ENCODE measurements at regions not wholly inside any gene's neighbourhood (a gene's known extent, or its start where the extent isn't known, plus 50 kb on each side); places are given as distances from the start of the nearest gene placed in this dataset.
"Not testable (repeated sequence)": the region's sequence is repeated elsewhere in the genome, so short reads cannot be mapped to it uniquely, and the experiment has no call there.

DNA sequence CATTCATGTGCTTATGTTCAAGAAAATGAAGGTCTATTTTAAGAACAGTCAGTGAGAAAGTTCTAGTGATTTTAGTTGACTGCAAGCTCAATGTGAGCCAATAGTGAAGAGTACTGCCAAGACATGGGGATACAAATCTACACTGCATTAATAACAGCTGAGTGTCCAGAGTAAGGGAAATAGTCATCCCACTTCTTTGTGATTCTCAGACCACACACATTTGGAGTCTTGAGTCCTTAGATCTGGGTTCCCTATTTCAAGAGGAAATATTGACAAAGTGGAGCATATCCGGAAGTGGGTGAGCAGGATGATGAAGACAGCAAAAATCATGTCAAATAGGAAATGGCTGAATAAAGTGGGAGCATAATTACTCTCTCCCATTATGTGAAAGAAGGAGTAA is 171.1 kb downstream of the LARP7 start:
- no peak overlapping the region for H3K27ac ChIP-seq
- H3K9me3 ChIP-seq (replicated peaks) = no peaks in the 10 kb centered on the region
- H3K27me3 ChIP-seq = no peaks in the 10 kb centered on the region
- H3K4me3 ChIP-seq = no peak overlapping the region
- no peaks in the 10 kb centered on the region for H3K4me1 ChIP-seq
- H3K36me3 ChIP-seq = no peaks in the 10 kb centered on the region
- no peak for DNase-seq

DNA sequence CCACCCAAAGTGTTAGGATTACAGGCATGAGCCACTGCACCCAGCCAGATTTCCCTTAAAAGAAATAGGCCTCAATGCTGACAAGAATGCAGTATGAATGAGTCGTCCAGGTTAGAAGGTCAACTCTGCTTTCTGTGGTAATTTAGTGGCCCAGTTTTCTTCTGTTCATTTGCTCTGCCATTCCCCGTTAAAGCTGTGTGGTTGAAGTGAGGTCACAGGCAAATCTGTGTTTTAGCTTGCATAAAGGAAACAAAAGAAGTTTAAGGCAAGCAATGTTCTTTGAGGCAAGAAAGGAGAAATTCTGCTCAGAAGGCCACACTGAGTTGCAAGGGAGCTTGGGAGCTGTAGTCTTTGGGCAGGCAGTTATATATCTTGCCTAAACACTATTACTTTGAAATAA is 176.8 kb downstream of the LARP7 start:
- peak overlapping the region; percentile 4; the same call in 1 of the 2 replicates for H3K27ac ChIP-seq
- DNase-seq = peak in 1 of 2 experiments; percentile 43

GRCh38 chr4:112817933-112818593 is 181.1 kb downstream of the LARP7 start:
- Histone ChIP-seq H3K4me1 (peaks cover 27% of the 10 kb centered on the region), H3K4me3 (peak overlapping the region; percentile 65), H3K27me3 (no peaks in the 10 kb centered on the region), H3K36me3 (no peaks in the 10 kb centered on the region), H3K27ac (peak overlapping the region; percentile 88), H3K9me3 (replicated peaks) (no peaks in the 10 kb centered on the region)
- DNase-seq = peak; percentile 94 to 96

More for the DNA sequence above, 176.8 kb downstream of the LARP7 start:
- Histone ChIP-seq H3K4me3 (no peak overlapping the region), H3K36me3 (no peaks in the 10 kb centered on the region), H3K9me3 (replicated peaks) (no peaks in the 10 kb centered on the region), H3K27me3 (no peaks in the 10 kb centered on the region), H3K4me1 (peaks cover 4% of the 10 kb centered on the region; the same call in 1 of the 2 replicates)

DNA sequence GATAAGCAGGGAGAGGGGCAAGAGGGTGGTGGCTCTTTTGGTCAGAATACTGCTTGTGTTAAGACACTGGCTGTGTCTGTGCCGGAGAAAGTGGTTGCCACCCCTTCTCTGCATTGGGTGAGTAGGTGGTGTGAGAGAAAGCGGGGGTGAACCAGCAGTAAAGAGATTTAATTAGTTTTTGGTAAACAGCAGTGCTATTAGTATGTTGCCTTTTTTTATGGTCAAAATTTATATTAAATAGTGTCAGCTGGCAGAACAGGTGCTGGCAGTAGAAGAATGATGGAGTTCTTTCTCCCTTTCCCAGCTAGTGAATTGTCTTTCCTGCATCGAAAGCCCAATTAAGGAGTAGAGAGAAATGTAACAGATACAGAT is 181.6 kb downstream of the LARP7 start:
- Histone ChIP-seq H3K27ac (peak overlapping the region; percentile 88), H3K27me3 (no peaks in the 10 kb centered on the region), H3K9me3 (replicated peaks) (no peaks in the 10 kb centered on the region), H3K36me3 (no peaks in the 10 kb centered on the region), H3K4me3 (peak overlapping the region; percentile 65), H3K4me1 (peaks cover 29% of the 10 kb centered on the region)
- peak; percentile 66 to 75 for DNase-seq

DNA sequence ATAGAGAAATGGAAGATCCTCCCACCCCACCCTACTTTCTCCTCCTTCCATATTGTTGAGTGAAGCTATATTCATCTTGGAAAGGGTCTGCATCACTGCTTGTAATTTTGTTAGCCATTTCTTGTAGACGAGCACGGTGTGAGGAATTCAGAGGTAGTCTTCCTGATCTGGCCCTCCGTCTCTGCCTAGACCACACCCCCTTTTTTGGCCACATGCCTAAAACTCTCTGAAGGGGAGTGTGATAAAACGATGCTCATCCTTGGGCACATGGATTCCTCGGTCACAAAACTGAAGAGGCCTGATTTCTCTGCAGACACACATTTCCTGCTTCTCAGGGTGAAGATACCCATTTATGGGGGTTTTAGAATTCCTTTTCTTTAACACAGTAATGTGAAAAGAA is 182.8 kb downstream of the LARP7 start:
- H3K36me3 ChIP-seq = peaks cover 1% of the 10 kb centered on the region; the same call in 1 of the 2 replicates
- no peaks in the 10 kb centered on the region for H3K9me3 ChIP-seq (replicated peaks)
- H3K27me3 ChIP-seq = no peaks in the 10 kb centered on the region
- H3K27ac ChIP-seq = peak overlapping the region; percentile 88
- H3K4me3 ChIP-seq = peak overlapping the region; percentile 65
- H3K4me1 ChIP-seq = peaks cover 35% of the 10 kb centered on the region
- DNase-seq = peak; percentile 65 to 72

DNA sequence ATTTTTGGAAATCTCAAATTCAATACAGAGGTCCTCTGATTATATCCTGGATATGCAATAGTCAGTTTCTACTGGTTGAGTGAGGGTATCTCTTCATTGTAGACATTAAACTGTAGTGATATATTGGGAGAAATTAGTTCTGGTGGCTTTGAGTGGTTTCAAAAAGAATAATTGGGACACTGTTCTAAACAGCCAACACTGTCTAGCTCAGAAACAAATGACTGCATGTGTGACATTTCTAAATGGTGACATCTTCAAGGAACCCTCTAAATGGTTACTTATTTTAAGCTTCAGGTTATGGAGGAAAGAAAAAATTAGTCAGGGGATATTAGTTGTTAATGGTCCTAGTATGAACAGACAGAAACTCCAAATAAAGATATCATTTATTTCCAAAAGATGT is 186.2 kb downstream of the LARP7 start:
- Histone ChIP-seq H3K27me3 (no peaks in the 10 kb centered on the region), H3K9me3 (replicated peaks) (no peaks in the 10 kb centered on the region; the same call in 1 of the 2 replicates), H3K4me3 (0 out of 2 replicates have a peak overlapping the region, but pooled peaks have one; percentile 5), H3K4me1 (peaks cover 35% of the 10 kb centered on the region), H3K27ac (peak overlapping the region; percentile 99), H3K36me3 (peaks cover 29% of the 10 kb centered on the region; the same call in 1 of the 2 replicates)
- peak; percentile 39 to 92 for DNase-seq

DNA sequence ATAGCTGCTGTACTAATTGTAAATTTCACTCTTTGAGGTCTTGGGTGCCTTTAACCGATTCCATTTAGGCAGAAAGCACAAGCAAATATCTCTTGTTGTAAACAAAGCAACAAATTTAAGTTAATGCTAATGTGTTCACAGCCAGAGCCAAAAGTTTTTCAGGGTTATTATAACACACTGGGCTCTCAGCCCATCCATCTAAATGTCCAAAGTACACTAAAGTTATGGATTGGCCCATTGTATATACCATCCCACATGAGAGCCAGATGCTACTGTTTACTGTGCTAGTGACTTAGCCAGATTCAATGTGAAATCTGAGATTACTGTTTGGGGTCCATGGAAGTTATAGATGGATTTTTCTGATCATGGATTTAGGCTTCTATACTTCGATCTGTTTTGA is 186.7 kb downstream of the LARP7 start:
- 0 out of 2 replicates have a peak overlapping the region, but pooled peaks have one; percentile 5 for H3K4me3 ChIP-seq
- peaks cover 29% of the 10 kb centered on the region; the same call in 1 of the 2 replicates for H3K36me3 ChIP-seq
- peak; percentile 51 to 84 for DNase-seq
- H3K4me1 ChIP-seq = peaks cover 35% of the 10 kb centered on the region
- no peaks in the 10 kb centered on the region for H3K27me3 ChIP-seq
- peak overlapping the region; percentile 99 for H3K27ac ChIP-seq
- no peaks in the 10 kb centered on the region; the same call in 1 of the 2 replicates for H3K9me3 ChIP-seq (replicated peaks)

DNA sequence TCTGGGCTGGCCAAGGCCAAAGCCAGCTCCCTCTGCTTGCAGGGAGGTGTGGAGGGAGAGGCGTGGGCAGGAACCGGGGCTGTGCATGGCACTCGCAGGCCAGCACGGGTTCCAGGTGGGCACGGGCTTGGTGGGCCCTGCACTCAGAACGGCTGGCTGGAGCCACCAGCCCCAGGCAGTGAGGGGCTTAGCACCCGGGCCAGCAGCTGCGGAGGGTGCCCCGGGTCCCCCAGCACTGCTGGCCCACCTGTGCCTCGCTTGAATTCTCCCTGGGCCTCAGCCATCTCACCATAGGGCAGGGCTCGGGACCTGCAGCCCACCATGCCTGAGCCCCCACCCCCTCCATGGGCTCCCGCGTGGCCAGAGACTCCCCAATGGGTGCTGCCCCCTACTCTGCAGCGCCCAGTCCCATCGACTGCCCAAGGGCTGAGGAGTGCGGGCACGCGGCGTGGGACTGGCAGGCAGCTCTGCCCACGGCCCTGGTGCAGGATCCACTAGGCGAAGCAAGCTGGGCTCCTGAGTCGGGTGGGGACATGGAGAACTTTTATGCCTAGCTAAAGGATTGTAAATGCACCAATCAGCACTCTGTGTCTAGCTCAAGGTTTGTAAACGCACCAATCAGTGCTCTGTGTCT is 193.9 kb downstream of the LARP7 start:
- no peak overlapping the region for H3K4me3 ChIP-seq
- peaks cover 27% of the 10 kb centered on the region for H3K9me3 ChIP-seq (replicated peaks)
- peaks cover 46% of the 10 kb centered on the region for H3K36me3 ChIP-seq
- no peaks in the 10 kb centered on the region; the same call in 1 of the 2 replicates for H3K4me1 ChIP-seq
- no peak for DNase-seq
- H3K27me3 ChIP-seq = no peaks in the 10 kb centered on the region
- H3K27ac ChIP-seq = no peak overlapping the region

DNA sequence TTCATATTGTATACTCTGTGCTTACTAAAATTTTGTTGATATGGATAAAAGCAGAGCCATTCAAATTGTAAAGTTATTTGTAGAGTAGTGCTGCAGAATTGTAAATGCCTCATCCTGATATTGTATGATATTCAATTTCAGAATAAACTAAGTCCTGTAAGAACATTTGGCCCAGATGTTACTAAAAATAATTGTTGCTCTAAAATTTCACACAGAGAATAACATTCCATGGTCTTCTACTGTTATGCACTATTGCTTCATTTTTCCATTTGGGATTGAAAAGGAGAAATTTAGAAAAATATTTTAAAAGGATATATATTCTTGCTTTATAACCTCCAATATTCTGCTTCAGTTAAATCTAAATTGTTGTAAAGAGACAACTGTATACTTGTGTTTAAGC is 195.6 kb downstream of the LARP7 start:
- no peak overlapping the region for H3K4me3 ChIP-seq
- H3K9me3 ChIP-seq (replicated peaks) = peaks cover 32% of the 10 kb centered on the region
- H3K27me3 ChIP-seq = no peaks in the 10 kb centered on the region
- H3K36me3 ChIP-seq = peaks cover 32% of the 10 kb centered on the region
- H3K4me1 ChIP-seq = no peaks in the 10 kb centered on the region; the same call in 1 of the 2 replicates
- no peak for DNase-seq
- H3K27ac ChIP-seq = no peak overlapping the region

DNA sequence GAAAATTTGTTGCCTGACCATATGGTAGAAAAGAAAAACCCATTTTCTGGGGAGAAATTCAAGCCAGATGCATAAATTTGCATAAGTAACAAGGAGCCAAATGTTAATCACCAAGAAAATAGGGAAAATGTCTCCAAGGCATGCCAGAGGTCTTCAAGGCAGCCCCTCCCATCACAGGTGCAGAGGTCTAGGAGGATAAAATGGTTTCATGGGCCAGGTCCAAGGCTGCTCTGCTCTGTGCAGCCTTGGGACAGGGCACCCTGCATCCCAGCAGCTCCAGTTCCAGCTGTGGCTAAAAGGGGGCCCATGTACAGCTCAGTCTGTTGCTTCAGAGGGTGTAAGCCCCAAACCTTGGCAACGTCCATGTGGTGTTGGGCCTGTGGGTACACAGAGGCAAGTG is 200.0 kb downstream of the LARP7 start:
- Histone ChIP-seq H3K9me3 (replicated peaks) (peaks cover 19% of the 10 kb centered on the region), H3K27ac (no peak overlapping the region), H3K36me3 (peaks cover 19% of the 10 kb centered on the region), H3K27me3 (no peaks in the 10 kb centered on the region), H3K4me3 (no peak overlapping the region), H3K4me1 (no peaks in the 10 kb centered on the region; the same call in 1 of the 2 replicates)
- no peak for DNase-seq

GRCh38 chr4:112838015-112838414 is 201.1 kb downstream of the LARP7 start:
- not testable (repeated sequence) for DNase-seq, H3K4me3 ChIP-seq, H3K4me1 ChIP-seq, H3K27ac ChIP-seq, H3K27me3 ChIP-seq
- Histone ChIP-seq H3K36me3 (peaks cover 15% of the 10 kb centered on the region), H3K9me3 (replicated peaks) (peaks cover 19% of the 10 kb centered on the region)

DNA sequence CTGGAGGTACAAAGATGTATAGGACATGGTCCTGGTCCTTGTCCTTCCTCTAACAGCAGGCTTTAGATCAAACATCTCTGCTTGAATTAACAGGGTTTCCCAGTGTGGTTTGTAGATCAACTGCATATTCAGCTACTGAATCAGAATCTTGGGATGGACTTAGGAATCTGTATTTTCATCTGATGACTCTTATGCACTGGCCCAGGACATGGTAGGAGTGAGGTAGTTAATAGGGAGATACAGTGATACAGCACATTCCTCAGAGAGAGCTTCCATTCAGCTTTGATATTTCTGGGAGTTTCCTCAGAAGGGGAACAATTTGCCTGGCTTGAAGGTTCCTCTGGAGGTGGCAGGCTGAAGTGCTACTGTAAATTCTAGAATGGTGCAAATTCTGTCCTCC is 203.1 kb downstream of the LARP7 start:
- H3K4me3 ChIP-seq = no peak overlapping the region
- H3K9me3 ChIP-seq (replicated peaks) = peaks cover 9% of the 10 kb centered on the region
- H3K27ac ChIP-seq = no peak overlapping the region
- no peak for DNase-seq
- no peaks in the 10 kb centered on the region for H3K27me3 ChIP-seq
- H3K36me3 ChIP-seq = peaks cover 11% of the 10 kb centered on the region
- no peaks in the 10 kb centered on the region for H3K4me1 ChIP-seq

DNA sequence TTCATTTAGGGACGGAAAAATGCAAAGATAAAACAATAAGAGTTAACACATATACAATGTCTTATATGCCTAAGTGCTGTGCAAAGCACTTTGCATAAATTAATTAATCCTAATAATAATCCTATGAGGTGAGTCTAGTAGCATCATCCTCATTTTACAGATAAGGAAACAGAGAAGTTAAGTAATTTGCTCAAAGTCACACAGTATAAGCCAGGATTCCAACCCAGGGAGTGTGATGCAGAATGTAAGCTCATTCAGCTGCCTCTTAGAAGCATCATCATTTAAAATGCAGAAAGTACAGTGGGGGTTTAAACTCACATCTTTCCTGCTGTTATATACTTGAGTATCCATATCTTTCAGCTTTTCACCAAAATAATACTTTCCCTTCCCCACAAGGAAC is 203.7 kb downstream of the LARP7 start:
- Histone ChIP-seq H3K27ac (no peak overlapping the region), H3K4me1 (no peaks in the 10 kb centered on the region), H3K4me3 (no peak overlapping the region), H3K36me3 (peaks cover 7% of the 10 kb centered on the region), H3K9me3 (replicated peaks) (peaks cover 5% of the 10 kb centered on the region), H3K27me3 (no peaks in the 10 kb centered on the region)
- no peak for DNase-seq

GRCh38 chr4:112842513-112842912 is 205.6 kb downstream of the LARP7 start:
- H3K27me3 ChIP-seq = no peaks in the 10 kb centered on the region
- H3K36me3 ChIP-seq = peaks cover 8% of the 10 kb centered on the region
- H3K4me1 ChIP-seq = no peaks in the 10 kb centered on the region
- no peak overlapping the region for H3K27ac ChIP-seq
- no peaks in the 10 kb centered on the region; the same call in 1 of the 2 replicates for H3K9me3 ChIP-seq (replicated peaks)
- no peak for DNase-seq
- no peak overlapping the region for H3K4me3 ChIP-seq

DNA sequence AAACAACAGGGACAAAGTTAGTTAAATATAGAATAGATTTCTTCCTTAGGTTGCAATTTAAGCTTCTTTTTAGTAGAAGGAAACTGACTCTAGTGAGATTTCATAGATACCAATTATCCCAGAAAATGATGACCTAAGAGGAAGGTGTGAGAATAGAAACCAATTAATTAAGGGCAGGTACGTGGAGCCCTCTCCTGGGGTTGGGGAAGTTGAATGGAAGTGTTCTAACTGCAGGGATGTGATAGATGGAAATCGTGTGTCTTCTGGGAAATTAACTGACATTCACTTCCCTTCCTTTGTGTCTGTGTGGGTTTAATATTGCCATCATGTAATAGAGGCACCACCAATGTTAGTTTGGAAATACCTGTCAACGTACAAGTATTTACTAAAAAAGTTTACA is 204.1 kb upstream of the ANK2 start:
- Histone ChIP-seq H3K36me3 (peaks cover 8% of the 10 kb centered on the region), H3K4me1 (no peaks in the 10 kb centered on the region), H3K9me3 (replicated peaks) (no peaks in the 10 kb centered on the region; the same call in 1 of the 2 replicates), H3K27ac (no peak overlapping the region), H3K27me3 (no peaks in the 10 kb centered on the region), H3K4me3 (no peak overlapping the region)
- no peak for DNase-seq
